ENCODE measurements at regions not wholly inside any gene's neighbourhood (a gene's known extent, or its start where the extent isn't known, plus 50 kb on each side); places are given as distances from the start of the nearest gene placed in this dataset.

DNA sequence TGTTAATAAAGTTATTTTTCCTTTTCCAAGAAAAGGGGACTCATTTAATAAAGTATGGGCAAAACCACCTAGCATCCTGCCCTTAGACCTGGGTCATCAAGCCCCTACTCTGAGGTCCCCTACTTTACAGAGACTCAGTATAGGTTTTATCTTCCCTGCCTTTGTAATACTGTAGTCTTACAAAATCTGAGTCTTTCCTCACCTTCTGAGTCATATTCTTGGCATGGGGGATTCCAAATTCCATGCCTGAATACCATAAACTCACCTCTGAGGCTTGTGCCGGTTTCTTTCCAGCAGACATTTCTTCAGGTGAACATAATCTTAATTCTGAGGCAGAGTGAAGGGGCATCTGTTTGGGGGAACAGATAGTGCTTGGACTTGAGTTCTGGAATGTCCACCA, 282.5 kb downstream of the KCNA4 start:
- TF ChIP-seq LEF1 (IDR thresholded peaks at IDR 0.05; ENCODE audit: borderline replicate concordance): no peak
- no peak for TF ChIP-seq SUZ12 (IDR thresholded peaks at IDR 0.05)
- no peak for TF ChIP-seq HDGF (IDR thresholded peaks at IDR 0.05; ENCODE audit: borderline replicate concordance)
- TF ChIP-seq ELF4 (IDR thresholded peaks at IDR 0.05): no peak
- no peak for TF ChIP-seq FOXK2 (IDR thresholded peaks at IDR 0.05)
- TF ChIP-seq FOXA1 (IDR thresholded peaks at IDR 0.05): no peak
- no peak for TF ChIP-seq FOXM1 (IDR thresholded peaks at IDR 0.05; ENCODE audit: borderline replicate concordance)
- TF ChIP-seq, protein P1, sequence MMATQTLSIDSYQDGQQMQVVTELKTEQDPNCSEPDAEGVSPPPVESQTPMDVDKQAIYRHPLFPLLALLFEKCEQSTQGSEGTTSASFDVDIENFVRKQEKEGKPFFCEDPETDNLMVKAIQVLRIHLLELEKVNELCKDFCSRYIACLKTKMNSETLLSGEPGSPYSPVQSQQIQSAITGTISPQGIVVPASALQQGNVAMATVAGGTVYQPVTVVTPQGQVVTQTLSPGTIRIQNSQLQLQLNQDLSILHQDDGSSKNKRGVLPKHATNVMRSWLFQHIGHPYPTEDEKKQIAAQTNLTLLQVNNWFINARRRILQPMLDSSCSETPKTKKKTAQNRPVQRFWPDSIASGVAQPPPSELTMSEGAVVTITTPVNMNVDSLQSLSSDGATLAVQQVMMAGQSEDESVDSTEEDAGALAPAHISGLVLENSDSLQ (IDR thresholded peaks at IDR 0.05): no peak
- no peak for TF ChIP-seq BHLHE40 (IDR thresholded peaks at IDR 0.05; ENCODE audit: borderline replicate concordance)
- TF ChIP-seq NFRKB (IDR thresholded peaks at IDR 0.05): no peak
- TF ChIP-seq ARNT (IDR thresholded peaks at IDR 0.05): no peak
- no peak for TF ChIP-seq SP1 (IDR thresholded peaks at IDR 0.05)
- ChIA-PET POLR2A (no interaction called here), CTCF (no interaction called here)
- DNase-seq (ENCODE audit: extremely low spot score): no peak

DNA sequence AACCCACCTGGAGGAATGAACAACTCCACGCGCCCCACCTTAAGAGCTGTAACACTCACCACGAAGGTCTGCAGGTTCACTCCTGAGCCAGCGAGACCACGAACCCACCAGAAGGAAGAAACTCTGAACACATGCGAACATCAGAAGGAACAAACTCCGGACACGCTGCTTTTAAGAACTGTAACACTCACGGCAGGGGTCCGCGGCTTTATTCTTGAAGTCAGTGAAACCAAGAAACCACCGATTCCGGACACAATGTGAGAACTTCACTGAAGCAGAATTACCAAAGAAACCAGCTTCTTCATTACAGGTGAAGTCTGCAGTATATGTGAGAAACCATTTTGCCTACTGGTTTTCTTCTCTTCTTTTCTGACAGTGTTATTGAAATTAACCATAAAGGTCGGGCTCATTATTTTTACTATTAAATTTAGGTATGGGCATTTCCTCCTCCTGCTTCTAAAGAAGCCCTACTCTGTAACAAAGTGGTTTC, 303.0 kb downstream of the KCNA4 start:
- POLR2A ChIA-PET: no interaction called here
- CTCF ChIA-PET: no interaction called here
- TF ChIP-seq LEF1 (IDR thresholded peaks at IDR 0.05; ENCODE audit: borderline replicate concordance) (no peak), SP1 (IDR thresholded peaks at IDR 0.05) (no peak), CTBP1 (IDR thresholded peaks at IDR 0.05; ENCODE audit: borderline replicate concordance) (no peak), NFRKB (IDR thresholded peaks at IDR 0.05) (no peak), ARNT (IDR thresholded peaks at IDR 0.05) (no peak), FOXM1 (IDR thresholded peaks at IDR 0.05; ENCODE audit: borderline replicate concordance) (no peak), ZNF384 (IDR thresholded peaks at IDR 0.05) (no peak), FOXK2 (IDR thresholded peaks at IDR 0.05) (no peak)
- TF ChIP-seq, protein P1 (IDR thresholded peaks at IDR 0.05): no peak
- DNase-seq (ENCODE audit: extremely low spot score): no peak

DNA sequence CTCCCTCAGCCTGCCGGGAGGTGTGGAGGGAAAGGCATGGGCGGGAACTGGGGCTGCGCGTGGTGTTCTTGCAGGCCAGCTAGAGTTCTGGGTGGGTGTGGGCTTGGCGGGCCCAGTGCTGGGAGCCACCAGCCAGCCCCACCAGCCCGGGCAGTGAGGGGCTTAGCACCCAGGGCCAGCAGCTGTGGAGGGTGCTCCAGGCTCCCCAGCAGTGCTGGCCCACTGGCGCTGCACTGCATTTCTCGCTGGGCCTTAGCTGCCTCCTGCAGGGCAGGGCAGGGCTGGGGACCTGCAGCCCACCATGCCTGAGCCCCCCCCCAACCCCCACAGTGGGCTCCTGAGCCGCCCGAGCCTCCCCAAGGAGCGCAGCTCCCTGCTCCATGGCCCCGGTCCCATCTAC, 304.2 kb downstream of the KCNA4 start:
- ChIA-PET CTCF (no interaction called here), POLR2A (no interaction called here)
- no peak for DNase-seq (ENCODE audit: extremely low spot score)

DNA sequence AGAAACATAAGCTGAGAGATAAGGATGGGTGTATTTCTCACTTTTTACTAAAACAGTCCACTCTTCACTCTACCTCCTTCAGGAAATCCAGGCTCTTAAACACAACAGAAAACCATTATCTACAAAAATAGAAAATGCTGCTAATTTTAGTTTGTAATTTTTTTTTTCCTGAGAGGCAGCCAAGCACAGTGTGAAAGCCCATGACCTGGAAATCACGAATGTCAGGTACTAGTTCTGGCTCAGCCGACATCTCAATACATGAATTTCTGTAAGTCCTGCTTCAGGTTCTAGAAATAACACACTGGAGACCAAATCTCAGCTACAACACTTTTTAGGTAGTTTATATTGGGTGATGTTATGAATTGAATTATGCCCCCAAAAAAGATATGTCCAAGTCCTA, 308.9 kb downstream of the KCNA4 start:
- TF ChIP-seq ZNF384 (IDR thresholded peaks at IDR 0.05) (no peak), BHLHE40 (IDR thresholded peaks at IDR 0.05; ENCODE audit: borderline replicate concordance) (no peak), TARDBP (IDR thresholded peaks at IDR 0.05) (no peak)
- CTCF ChIA-PET: no interaction called here
- no peak for DNase-seq (ENCODE audit: extremely low spot score)
- POLR2A ChIA-PET: no interaction called here

More for the DNA sequence above, 304.2 kb downstream of the KCNA4 start:
- TF ChIP-seq L3MBTL2 (conservative IDR thresholded peaks at IDR 0.05) (no peak), NFRKB (IDR thresholded peaks at IDR 0.05) (no peak), FOXM1 (IDR thresholded peaks at IDR 0.05; ENCODE audit: borderline replicate concordance) (no peak), ZNF384 (IDR thresholded peaks at IDR 0.05) (no peak), LEF1 (IDR thresholded peaks at IDR 0.05; ENCODE audit: borderline replicate concordance) (no peak), FOXA1 (IDR thresholded peaks at IDR 0.05) (no peak), SUZ12 (IDR thresholded peaks at IDR 0.05) (no peak), ELF4 (IDR thresholded peaks at IDR 0.05) (no peak), ARNT (IDR thresholded peaks at IDR 0.05) (no peak)

DNA sequence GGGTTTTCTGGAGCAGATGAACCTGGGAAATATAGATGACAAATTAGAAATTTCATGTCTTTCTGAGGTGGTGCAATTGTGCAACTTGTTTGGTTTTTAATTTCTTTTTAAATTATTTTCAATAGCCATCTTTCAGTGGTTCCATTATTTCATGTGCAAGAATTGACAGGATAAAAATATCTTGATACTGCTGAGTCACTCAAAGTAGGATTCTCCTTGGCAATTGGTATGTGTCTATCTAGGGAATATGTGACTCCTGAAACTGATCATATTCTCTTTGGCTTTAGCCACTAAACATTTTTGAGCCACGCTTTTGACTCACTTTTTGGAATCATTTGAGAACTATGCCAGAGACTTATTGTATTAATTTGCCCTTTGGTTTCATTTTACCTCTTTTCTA, 331.5 kb downstream of the KCNA4 start:
- ChIA-PET POLR2A (no interaction called here), CTCF (no interaction called here)
- no peak for DNase-seq (ENCODE audit: extremely low spot score)
- TF ChIP-seq SUZ12 (IDR thresholded peaks at IDR 0.05) (no peak), HDGF (IDR thresholded peaks at IDR 0.05; ENCODE audit: borderline replicate concordance) (no peak), L3MBTL2 (conservative IDR thresholded peaks at IDR 0.05) (no peak), NFRKB (IDR thresholded peaks at IDR 0.05) (no peak), BHLHE40 (IDR thresholded peaks at IDR 0.05; ENCODE audit: borderline replicate concordance) (no peak), SP1 (IDR thresholded peaks at IDR 0.05) (no peak), FOXA1 (IDR thresholded peaks at IDR 0.05) (no peak), FOXK2 (IDR thresholded peaks at IDR 0.05) (no peak)
- TF ChIP-seq, protein P1 (IDR thresholded peaks at IDR 0.05): no peak

DNA sequence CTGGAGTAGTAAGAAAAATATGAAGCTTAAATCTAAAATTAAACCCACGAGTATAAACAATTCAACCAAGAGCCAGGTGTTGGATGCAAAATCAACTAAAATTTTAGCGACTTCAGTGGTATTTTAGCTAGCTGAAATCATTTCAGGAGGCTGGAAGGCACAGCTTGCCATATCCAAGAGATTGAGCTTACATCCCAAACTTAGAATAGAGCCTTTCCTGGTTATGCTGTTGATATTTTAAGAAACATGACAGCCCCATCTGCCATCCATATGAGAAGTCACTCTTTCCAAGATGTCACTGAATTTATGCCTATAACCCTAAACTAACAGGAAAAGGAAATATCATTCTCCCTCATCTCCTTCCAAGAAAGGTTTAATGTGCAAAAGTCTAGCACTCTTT, 334.0 kb downstream of the KCNA4 start:
- POLR2A ChIA-PET: no interaction called here
- CTCF ChIA-PET: no interaction called here
- no peak for TF ChIP-seq L3MBTL2 (conservative IDR thresholded peaks at IDR 0.05)
- no peak for TF ChIP-seq ARNT (IDR thresholded peaks at IDR 0.05)
- TF ChIP-seq FOXM1 (IDR thresholded peaks at IDR 0.05; ENCODE audit: borderline replicate concordance): no peak
- no peak for TF ChIP-seq ZNF384 (IDR thresholded peaks at IDR 0.05)
- TF ChIP-seq CTBP1 (IDR thresholded peaks at IDR 0.05; ENCODE audit: borderline replicate concordance): no peak
- no peak for TF ChIP-seq SP1 (IDR thresholded peaks at IDR 0.05)
- TF ChIP-seq, protein P1 (IDR thresholded peaks at IDR 0.05): no peak
- no peak for TF ChIP-seq NFRKB (IDR thresholded peaks at IDR 0.05)
- no peak for TF ChIP-seq BHLHE40 (IDR thresholded peaks at IDR 0.05; ENCODE audit: borderline replicate concordance)
- no peak for TF ChIP-seq FOXK2 (IDR thresholded peaks at IDR 0.05)
- TF ChIP-seq ELF4 (IDR thresholded peaks at IDR 0.05): no peak
- TF ChIP-seq HDGF (IDR thresholded peaks at IDR 0.05; ENCODE audit: borderline replicate concordance): no peak
- no peak for TF ChIP-seq FOXA1 (IDR thresholded peaks at IDR 0.05)
- no peak for TF ChIP-seq SUZ12 (IDR thresholded peaks at IDR 0.05)
- no peak for TF ChIP-seq LEF1 (IDR thresholded peaks at IDR 0.05; ENCODE audit: borderline replicate concordance)
- no peak for TF ChIP-seq TARDBP (IDR thresholded peaks at IDR 0.05)
- DNase-seq (ENCODE audit: extremely low spot score): no peak
